ENCODE measurements at regions not wholly inside any gene's neighbourhood (a gene's known extent, or its start where the extent isn't known, plus 50 kb on each side); places are given as distances from the start of the nearest gene placed in this dataset.

GRCh38 chr5:101937041-101937440, 359.0 kb downstream of the SLCO4C1 start:
- TF ChIP-seq ZFP30 (CRISPR knock-in tag; IDR thresholded peaks at IDR 0.05) (no peak), PATZ1 (CRISPR knock-in tag; IDR thresholded peaks at IDR 0.05; ENCODE audit: borderline replicate concordance) (no peak), RARB (CRISPR knock-in tag; IDR thresholded peaks at IDR 0.05) (no peak), ZC3H10 (CRISPR knock-in tag; IDR thresholded peaks at IDR 0.05) (no peak), BACH2 (CRISPR knock-in tag; IDR thresholded peaks at IDR 0.05; ENCODE audit: borderline replicate concordance) (no peak), GLIS3 (CRISPR knock-in tag; IDR thresholded peaks at IDR 0.05) (no peak), ISL1 (CRISPR knock-in tag; IDR thresholded peaks at IDR 0.05) (no peak), ZNF8 (CRISPR knock-in tag; IDR thresholded peaks at IDR 0.05) (peak; percentile 74)
